AG04449 (cell line): ENCODE measurements at regions not wholly inside any gene's neighbourhood (a gene's known extent, or its start where the extent isn't known, plus 50 kb on each side); places are given as distances from the start of the nearest gene placed in this dataset.

Experiments
- CTCF ChIA-PET: fragments of 350-600 bp; formaldehyde crosslinking; extraction: SDS; loops from one replicate; lab custom pipeline; 2021; ENCODE audit warnings: antibody characterized with exemption; lab: Yijun Ruan, JAX
- POLR2A ChIA-PET: fragments of 400-600, 350-600 bp; formaldehyde crosslinking; extraction: SDS; loops from one replicate; lab custom pipeline; 2020; ENCODE audit warnings: antibody characterized with exemption, inconsistent platforms; lab: Yijun Ruan, JAX
- DNase-seq: peaks from one replicate; pipeline ENCODE4 v3.0.0-alpha.2; 2010; ENCODE audit warnings: low read depth, low spot score
- H3K4me3 ChIP-seq: 2 replicates; pipeline ENCODE4 v1.5.1; 2011; ENCODE audit warnings: low read depth, mild to moderate bottlenecking, control low read depth, low read length
- TF ChIP-seq, protein P1 (sequence below): IDR thresholded peaks from one replicate; pipeline ENCODE4 v1.5.1; 2011; ENCODE audit warnings: mild to moderate bottlenecking, moderate library complexity, low read length, control low read depth, inconsistent platforms; ENCODE audit not compliant: insufficient read depth; ENCODE audit errors: missing control alignments

DNA sequence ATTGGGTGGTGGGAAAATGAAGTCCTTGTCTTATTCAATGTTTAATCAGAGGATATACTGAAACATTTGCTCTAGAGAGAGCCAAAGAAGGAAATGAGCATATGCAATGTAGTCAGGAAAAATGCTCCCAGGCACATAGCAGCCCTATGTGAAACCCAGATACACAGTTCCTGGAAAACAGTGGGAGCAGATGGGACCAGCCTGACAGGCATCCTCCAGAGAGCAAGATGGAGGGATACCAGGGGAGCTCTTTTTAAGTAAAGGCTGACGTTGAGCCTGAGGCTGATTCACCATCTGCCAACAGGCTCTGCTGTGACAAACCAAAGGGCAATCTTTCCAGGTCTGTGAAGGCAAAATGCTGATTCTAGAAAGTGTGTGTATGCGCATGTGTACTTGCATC, 559.4 kb upstream of the KIRREL3 start:
- TF ChIP-seq, protein P1, sequence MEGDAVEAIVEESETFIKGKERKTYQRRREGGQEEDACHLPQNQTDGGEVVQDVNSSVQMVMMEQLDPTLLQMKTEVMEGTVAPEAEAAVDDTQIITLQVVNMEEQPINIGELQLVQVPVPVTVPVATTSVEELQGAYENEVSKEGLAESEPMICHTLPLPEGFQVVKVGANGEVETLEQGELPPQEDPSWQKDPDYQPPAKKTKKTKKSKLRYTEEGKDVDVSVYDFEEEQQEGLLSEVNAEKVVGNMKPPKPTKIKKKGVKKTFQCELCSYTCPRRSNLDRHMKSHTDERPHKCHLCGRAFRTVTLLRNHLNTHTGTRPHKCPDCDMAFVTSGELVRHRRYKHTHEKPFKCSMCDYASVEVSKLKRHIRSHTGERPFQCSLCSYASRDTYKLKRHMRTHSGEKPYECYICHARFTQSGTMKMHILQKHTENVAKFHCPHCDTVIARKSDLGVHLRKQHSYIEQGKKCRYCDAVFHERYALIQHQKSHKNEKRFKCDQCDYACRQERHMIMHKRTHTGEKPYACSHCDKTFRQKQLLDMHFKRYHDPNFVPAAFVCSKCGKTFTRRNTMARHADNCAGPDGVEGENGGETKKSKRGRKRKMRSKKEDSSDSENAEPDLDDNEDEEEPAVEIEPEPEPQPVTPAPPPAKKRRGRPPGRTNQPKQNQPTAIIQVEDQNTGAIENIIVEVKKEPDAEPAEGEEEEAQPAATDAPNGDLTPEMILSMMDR, result no peak
- DNase-seq, result no peak
- H3K4me3 ChIP-seq, result no peak overlapping the region
- ChIA-PET POLR2A (no interaction called here), CTCF (no interaction called here)

DNA sequence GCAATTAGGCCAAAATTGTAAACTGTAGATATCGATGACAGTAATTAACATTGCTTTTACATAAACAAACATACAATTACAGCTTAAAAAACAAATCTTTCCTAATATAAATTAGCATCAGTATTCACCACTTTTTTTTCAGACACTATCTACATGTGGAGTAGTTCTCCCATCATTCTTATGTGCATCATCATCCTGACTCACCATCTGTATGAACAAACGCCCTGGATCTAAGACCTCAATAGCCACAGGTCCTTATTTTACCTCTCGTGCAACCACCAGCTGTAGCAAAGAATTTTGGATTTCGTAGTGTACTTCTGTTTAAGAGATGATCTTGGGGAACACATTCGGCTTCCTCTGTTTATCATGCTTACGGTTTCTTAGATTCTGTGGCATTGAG, 551.9 kb upstream of the KIRREL3 start:
- TF ChIP-seq, protein P1, result no peak
- POLR2A ChIA-PET, result no interaction called here
- no peak for DNase-seq
- no peak overlapping the region for H3K4me3 ChIP-seq
- CTCF ChIA-PET, result no interaction called here

DNA sequence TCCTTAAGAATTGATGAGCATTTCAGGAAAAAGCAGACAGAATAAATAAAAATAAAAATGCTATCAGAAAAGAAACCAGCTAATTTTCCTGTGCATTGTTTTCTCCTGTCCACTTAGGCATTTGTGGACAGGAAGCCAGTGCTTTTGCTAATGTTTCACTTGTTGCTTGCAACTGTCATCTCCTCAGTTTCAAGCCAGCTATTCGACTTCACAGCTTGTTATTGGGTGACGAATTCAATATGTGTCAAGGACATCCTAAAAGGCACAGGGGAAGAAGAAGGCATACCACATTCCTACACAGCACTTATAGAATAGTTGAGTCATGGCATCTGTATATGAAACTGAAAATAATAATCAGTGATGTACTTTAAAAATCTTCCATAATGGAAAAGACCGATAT, 530.6 kb upstream of the KIRREL3 start:
- ChIA-PET CTCF (no interaction called here), POLR2A (no interaction called here)
- TF ChIP-seq, protein P1, result no peak
- no peak overlapping the region for H3K4me3 ChIP-seq
- no peak for DNase-seq

DNA sequence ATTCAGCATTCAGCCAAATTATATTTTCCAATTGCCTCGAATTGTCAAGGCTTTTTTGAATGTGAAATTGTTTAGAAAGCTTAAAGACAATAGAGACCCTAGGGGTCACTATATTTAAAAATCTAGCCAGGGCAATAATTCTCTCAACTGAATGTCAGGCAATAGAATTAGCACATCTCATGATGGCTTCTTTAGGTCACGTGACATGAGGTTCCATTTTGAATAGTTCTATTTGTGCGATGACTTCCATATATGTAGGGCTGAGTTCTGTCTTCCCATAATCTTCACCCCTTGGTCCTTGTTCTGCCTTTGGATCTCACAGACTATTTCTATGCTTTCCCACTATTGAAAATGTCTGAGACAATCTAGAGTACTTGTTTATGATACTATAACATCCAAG, 527.7 kb upstream of the KIRREL3 start:
- ChIA-PET POLR2A (no interaction called here), CTCF (no interaction called here)

DNA sequence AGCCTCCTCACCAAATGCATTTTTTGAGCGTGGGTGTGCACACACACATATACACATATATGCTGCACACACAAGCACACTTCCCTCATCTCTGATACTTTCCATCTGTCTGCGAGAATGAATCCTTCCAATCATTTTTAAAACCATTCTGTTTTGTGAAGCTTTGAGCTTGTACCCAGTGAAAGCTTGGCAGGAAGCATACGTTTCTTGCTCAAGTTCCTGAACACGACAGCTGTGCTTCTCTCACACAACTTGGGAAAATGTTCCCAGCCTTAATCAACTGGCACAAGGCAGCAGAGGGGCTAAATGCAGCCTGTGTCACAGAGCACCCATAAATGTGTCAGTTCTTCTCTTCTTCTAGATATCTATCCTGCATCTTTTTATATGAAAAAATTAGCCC, 524.0 kb upstream of the KIRREL3 start:
- POLR2A ChIA-PET, result no interaction called here
- CTCF ChIA-PET, result no interaction called here
- TF ChIP-seq, protein P1, result no peak
- no peak for DNase-seq
- no peak overlapping the region for H3K4me3 ChIP-seq

More for the DNA sequence above, 527.7 kb upstream of the KIRREL3 start:
- H3K4me3 ChIP-seq, result no peak overlapping the region
- DNase-seq, result no peak
- TF ChIP-seq, protein P1, result no peak

DNA sequence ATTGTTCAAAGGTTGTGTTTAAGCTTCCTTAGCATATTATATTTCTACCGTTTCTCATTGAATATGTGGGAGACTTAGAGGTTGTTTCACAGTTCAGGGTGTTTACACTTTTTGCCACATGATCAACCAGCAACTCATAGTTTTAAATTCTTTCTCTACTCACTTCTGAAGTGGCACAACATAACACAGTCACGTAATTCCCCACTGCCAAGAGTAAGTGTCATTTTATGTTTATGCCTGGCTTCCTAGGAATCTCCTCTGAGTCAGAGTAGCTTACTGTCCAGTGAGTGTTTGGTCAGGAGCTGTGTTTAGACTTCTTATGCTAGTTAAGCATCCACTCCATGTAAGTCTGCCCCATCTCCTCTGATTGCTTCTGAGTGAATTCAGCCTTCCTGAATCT, 520.8 kb upstream of the KIRREL3 start:
- H3K4me3 ChIP-seq, result no peak overlapping the region
- peak; percentile 46 for DNase-seq
- TF ChIP-seq, protein P1, result no peak
- CTCF ChIA-PET, result no interaction called here
- POLR2A ChIA-PET, result no interaction called here
